ENCODE measurements at regions not wholly inside any gene's neighbourhood (a gene's known extent, or its start where the extent isn't known, plus 50 kb on each side); places are given as distances from the start of the nearest gene placed in this dataset.
"Not testable (repeated sequence)": the region's sequence is repeated elsewhere in the genome, so short reads cannot be mapped to it uniquely, and the experiment has no call there.

DNA sequence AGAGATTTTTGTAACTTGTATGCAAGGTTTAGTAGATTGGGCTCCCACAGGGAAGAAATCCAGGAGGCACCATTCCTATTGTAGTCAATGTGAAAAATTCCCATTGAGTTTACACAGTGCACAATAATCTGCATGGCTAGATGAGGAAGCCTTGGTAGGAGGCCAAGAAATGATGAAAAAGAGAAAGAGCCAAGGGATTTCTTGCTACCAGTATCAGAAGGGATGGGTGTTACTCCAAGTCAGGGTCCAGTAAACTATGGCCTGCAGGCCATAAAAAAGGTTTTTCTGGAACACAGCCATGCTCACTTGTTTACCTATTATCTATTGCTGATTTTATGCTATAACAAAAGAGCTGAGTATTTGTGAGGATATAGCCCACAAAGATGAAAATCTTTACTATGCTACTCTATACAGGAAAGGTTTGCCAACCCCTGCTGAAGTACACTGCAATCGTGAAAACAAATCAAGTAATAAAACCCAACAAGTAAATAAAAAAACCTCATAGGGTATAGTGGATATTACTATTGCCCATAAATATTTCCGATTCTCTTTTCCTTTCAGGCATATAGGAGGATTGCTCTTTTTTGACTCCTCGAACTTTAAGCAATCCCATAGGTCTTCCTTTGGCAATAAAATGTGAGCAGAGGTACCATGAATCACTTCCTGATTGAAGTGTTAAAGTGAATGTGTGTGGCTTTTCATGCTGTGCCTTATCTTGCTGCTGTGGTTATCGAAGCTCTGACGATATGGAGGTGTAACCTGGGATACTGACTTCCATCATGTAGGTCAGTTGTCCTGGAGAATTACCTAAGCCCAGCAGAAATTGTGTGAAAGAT is 256.3 kb upstream of the MAGI2 start:
- no peak for DNase-seq

DNA sequence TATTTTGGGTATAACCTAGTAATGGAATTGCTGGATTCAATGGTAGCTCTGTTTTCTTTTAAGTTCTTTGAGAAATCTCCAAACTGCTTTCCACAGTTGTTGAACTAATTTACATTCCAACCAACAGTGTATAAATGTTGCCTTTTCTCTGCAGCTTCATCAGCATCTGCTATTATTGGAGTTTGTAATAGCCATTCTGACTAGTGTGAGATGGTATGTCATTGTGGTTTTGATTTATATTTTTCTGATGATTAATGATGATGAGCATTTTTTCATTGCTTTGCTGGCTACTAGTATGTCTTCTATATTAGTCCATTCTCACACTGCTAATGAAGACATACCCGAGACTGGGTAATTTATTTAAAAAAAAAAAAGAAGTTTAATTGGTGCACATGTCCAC is 248.6 kb upstream of the MAGI2 start:
- no peak for DNase-seq

DNA sequence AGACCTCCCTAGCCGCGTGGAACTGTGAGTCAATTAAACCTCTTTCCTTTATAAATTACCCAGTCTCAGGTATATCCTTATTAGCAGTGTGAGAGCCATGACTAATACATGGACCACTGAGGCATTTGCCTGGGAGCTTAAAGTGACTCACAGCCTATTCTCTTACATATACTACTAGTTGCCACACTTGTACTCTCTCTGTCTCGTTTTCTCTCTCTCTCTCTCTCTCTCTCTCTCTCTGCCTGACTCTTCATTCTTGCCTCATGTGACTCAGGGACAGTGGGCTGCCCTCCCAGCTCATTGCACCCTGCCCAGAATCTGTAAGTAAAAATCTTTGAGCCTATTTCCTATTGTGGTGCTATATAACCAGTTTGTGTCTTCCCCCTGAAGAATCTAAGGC is 238.5 kb upstream of the MAGI2 start:
- no peak for DNase-seq

DNA sequence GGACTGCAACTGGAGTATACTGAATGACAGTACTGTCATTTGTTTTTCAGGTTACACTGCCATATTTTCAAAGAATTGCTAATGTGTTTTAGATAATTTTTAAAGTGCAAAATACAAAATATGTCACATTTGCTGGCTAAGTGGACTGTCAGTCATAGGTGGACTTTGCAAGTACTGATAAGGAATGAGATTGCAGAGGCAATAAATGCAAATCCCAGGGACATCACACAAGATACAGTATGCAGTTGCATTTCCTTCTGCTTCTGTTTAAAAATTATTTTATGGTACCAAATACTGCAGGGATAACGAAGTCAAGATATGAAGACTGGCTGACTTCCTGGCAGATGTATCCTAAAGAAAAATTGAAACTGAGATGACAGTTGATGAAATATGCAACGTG is 237.6 kb upstream of the MAGI2 start:
- DNase-seq = no peak

DNA sequence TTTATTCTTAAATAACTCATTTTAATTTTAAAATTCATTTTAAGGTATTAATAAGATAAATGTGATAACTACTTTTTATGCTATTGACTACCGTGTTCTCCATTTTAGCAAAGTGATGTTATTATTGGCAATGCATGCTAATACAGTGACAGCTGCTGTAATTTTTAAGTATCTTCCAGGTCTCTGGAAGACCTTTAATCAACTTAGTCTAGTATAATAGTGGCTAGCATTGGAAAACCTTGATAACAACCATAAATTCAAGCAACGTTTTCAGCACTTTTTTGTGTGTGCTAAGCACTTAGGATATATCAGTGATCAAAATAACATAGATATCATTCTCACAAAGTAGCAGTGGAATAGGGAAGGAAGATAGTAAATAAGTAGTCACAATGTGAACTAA is 230.9 kb upstream of the MAGI2 start:
- DNase-seq = no peak

DNA sequence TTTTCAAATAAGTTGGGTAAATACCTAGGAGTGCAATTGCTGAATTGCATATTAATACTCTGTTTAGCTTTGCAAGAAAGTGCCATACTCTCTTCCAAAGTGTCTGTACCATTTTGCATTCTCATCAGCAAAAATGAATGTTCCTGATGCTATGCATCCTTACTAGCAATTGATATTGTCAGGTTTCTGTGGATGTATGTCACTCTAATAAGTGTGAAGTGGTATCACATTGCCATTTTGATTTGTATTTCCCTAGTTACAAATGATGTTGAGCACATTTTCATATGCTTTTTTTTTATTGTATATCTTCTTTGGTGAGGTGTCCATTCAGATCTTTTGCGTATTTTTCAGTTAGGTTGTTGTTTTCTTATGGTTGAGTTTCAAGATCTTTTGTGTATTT is 230.4 kb upstream of the MAGI2 start:
- no peak for DNase-seq

DNA sequence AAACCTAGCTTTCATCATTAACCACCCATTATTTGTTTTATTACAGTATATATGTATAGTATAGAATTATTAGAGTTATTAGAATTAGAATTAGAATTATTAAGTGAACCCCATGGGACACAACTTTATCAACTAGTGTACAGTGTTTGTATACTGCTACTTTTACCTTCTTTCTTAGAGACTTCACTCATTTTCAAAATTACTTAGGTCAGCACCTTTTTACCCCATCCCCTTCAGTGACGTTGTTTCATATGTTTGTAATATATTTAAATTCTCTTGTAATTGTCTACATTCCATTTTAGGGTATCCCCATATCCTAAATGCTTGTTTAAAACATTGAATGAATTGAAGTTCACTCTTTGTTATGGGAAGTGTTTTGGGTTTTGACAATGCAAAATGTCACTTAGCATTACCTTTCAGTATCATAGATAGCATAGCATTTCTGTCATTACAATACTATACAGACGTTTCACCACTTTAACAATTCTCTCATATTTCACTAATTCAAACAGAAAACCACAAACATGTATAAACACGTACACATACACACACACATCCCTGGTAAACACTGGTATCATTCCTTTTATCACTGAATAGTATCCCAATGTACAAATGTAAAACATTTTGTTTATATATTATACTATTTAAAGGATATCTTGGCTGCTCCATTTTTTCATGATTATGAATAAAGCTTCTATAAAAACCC is 229.9 kb upstream of the MAGI2 start:
- no peak for DNase-seq

DNA sequence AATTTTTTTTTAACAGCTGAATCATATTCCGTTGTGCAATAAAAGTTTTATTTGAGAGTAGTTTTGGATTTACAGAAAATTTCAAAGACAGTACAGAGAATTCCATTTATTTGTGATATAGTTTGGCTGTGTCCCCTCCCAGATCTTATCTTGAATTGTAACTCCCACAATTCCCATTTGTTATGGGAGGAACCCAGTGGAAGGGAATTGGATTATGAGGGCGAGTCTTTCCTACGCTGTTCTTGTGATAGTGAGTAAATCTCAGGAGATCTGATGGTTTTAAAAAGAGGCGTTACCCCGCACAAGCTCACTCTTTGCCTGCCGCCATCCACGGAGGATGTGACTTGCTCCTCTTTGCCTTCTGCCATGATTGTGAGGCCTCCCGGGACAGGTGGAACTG is 228.0 kb upstream of the MAGI2 start:
- no peak for DNase-seq

DNA sequence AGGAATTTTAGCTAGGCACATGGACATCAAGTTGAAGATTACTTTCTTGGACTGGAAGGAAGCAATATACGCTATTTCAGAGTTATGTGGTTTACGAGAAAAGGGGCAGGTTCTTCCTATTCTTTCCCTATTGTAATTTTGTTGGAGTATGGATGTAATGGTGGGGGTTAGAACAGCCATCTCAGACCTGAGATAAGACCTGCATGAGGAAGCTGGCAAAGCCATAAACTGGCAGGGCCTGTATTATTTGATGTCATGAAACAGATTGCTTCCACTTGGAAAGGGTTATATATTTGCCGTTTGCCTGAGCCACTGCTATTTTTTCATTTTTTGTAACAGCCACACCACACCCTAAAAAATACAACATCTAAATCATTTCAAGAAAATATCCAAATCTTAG is 220.5 kb upstream of the MAGI2 start:
- no peak for DNase-seq

DNA sequence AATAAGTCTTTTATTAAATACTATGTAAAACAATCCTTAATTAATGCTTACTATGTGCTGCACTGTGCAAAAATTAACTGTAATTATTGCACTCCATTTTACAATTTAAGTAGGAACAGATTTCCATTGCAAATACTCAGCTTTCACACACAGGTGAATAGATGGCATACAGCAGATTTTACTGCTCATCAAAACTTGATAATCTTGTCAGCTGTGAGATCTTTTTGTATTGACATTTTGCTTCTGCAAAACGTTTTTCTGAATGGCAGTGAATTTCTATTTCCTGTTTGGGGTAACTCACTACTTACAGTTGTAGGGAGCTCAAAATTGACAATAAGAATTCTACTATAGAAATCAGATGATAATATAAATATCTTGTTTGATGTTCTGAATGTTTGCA is 220.0 kb upstream of the MAGI2 start:
- no peak for DNase-seq

DNA sequence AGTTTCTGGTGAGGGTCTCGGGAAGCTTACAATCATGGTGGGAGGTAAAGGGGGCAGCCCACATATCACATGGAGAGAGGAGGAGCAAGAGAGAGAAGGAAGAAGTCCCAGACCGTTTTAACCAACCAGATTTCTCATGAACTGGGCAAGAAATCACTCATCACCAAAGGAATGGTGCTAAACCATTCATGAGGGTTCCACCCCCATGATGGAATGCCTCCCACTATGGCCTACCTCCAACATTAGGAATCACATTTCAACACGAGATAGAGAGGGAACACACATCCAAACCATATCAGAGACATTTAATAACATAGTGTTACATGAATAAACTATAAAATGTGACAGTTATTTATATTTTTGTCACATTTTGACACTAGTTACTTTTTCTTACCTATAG is 214.8 kb upstream of the MAGI2 start:
- no peak for DNase-seq

DNA sequence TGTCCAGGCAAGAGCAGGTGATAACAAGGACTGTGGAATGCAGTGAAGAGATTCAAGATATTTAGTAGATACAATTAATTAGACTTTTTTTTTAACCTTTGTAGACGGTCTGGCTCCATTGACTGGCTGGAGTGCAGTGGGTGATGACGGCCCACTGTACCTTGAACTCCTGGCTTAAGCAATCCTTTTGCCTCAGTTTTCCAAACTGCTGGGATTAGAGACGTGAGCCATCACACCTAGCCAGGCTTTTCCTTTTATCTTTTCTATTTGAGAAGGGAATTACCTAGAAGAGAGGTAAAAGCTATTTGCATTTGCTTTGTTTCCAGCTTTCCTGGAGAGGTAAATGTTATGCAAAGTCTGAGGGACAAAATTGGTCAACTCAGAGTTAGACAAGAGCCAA is 213.0 kb upstream of the MAGI2 start:
- no peak for DNase-seq

DNA sequence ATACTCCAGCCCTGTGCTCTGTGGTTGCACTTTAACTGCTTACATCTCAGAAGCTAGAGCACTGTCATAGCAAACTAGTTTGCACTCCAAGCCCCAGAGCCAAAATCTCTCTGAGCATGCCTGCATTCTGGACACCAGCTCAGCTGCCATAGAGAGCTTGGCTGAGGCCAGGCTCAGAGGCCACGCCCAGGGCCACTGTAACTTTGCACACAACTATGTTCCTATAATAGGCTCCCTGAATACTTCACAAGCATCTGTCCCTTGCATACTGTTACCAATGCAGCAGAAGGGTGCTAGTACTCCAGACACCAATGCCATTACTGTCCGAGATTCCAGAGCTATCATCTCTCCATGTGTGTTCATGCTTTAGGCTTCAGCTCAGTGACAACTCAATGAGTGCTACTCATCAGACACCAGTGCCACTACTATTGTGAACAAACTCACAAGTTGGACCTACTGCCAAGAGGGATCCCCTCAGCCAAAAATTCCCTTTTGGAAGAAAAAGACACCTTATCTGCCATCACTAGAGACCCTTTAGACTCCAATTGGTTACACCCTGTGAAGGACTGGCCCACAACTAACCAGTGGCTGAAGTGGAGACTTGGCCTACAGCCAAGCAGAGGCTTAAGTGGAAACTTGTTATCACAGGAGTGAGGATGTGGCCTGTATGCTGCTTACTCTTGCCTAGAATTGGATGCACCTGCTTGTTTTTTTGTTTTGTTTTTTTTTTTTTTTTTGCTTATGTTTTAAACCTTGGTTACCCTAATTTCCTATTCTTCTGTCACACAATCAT is 211.6 kb upstream of the MAGI2 start:
- no peak for DNase-seq

DNA sequence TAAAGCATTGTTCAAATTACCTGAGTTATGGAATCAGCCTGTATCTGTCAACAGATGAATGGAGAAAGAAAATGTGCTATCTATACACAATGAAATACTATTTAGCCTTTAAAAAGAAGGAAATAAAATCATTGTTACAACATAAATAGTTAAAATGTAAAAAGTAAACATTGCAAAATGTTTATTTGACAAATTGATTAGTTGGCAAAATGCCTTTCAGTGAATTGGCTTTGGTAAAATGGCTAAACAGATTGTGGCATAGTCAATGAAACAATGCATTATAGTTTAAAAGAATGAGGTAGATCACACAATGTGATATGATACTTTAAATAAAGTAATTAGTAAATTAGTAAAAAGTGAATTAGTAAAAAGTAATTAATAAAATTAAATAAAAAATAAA is 204.8 kb upstream of the MAGI2 start:
- no peak for DNase-seq

DNA sequence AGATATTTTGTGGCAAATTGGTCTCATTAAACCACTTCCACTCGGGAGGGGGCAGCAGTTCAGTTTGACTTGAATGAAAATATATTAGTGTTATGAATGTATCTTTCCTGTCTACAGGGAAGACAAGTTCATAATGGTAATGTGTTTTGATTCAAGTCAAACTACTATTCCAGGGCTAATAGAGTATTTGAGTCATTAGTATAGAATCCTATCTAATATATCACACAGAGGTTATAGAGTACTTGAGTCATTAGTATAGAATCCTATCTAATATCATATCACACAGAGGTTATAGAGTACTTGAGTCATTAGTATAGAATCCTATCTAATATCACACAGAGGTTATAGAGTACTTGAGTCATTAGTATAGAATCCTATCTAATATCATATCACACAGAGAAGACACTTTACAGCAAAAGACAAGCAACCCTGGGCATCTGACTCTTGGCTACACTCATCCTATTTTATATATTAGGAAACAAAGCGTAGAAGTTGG is 199.7 kb upstream of the MAGI2 start:
- no peak for DNase-seq

DNA sequence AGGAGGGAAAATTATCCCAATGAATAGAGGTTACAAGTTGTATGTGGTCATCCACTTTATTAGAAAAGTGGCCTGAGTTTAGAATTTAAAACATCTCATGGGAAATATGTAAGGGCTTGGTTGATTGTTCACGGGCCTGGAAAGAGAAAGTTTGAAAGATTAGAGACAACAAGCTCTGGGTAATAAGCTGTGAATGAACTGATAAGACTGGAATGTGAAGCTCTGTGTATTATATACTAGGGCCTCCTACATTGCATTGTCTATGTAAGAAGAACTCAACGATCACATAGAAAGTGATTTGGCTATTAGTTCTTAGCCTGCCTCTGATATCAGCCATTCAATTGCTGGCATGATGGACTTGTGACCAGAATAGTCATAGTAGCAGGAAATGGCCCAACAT is 199.2 kb upstream of the MAGI2 start:
- DNase-seq = no peak

DNA sequence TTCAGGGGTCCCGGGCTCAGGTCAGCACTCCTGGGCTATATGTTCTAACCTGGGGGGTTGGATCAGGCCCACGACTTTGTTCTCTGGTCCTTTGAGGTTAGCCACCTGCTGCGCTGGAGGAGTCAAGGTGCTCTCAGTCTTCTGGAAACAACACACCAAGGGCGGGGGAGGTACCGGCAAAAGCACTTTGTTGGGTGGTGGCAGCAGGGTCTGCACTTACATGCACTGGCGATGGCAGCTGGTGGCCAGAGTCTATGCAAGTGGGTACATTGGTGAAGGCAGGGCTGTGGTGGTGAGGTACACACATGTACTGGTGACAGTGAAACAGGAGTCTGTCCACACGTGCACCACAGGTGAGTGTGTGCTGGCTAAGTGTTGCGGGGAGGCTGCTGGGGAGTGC is 194.2 kb upstream of the MAGI2 start:
- no peak for DNase-seq

DNA sequence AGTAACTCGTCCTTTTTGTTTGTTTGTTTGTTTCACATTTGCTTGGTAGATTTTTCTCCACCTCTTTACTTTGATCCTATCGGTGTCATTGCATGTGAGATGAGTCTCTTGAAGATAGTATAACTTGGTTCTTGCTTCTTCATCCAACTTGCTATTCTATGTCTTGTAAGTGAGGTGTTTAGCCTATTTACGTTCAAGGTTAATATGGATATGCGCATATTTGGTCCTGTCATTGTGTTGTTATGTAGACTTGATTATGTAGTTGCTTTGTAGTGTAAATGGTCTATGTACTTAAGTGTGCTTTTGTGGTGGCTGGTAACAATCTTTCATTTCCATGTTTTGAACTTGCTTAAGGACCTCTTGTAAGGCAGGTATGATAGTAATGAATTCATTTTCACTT is 192.8 kb upstream of the MAGI2 start:
- no peak for DNase-seq

DNA sequence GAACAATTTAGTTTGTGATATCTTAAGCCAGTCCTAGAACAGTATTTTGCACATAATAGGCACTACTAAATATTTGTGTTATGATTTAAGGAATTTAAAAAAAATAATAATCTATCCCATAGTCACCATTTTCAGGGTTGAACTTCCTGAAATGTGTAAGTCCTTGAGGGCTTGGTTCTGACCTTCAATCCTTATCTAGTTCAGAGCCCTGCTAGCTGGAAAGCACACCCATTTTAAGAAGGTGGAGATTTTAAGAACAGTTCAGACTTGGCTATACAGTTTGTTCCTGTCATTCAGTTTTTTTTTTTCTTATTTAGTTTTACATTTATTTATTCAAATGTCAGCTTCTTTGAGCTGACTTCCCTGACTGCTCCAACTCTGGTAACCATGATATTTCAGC is 183.4 kb upstream of the MAGI2 start:
- no peak for DNase-seq

DNA sequence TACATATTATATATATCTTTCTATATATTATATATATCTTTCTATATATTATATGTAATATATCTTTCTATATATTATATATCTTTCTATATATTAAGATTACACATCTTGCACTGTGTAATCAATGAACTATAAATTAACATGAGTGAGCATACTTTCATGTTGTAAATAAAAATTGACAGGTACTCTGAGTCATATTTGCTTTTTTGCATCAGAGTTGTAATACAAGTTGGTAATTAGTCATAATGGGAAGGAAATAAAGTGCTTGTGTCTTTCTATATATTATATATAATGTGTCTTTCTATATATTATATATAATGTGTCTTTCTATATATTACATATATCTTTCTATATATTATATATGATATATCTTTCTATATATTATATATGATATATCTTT is 172.5 kb upstream of the MAGI2 start:
- DNase-seq = not testable (repeated sequence)

DNA sequence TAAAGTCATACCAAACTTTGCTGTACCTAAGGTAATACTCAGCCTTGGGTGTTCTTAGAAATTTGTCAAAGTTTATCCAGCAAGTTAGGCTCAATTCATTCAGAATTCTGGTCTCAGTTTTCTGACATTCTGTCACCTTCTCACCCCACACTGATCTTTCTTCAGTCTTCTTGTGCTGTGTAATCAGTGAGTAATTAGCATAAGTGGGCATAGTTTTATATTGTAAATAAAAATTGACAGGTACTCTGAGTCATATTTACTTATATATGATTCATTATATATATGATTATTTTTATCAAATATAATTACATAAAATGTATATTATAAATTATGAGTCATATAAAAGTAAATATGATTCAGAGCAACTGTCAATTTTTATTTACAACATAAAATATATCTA is 170.9 kb upstream of the MAGI2 start:
- DNase-seq = no peak

DNA sequence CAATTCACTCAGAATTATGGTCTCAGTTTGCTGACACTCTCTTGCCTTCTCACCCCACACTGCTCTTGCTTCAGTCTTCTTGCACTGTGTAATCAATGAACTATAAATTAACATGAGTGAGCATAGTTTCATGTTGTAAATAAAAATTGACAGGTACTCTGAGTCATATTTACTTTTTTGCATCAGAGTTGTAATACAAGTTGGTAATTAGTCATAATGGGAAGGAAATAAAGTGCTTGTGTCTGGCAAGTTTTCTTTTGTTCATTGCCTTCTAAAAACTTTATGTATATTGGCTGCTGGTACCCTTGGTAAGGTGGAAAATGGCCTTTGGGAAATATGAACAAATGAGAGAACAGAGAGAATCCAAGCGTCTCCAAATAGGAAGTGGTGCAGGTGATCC is 169.3 kb upstream of the MAGI2 start:
- no peak for DNase-seq

DNA sequence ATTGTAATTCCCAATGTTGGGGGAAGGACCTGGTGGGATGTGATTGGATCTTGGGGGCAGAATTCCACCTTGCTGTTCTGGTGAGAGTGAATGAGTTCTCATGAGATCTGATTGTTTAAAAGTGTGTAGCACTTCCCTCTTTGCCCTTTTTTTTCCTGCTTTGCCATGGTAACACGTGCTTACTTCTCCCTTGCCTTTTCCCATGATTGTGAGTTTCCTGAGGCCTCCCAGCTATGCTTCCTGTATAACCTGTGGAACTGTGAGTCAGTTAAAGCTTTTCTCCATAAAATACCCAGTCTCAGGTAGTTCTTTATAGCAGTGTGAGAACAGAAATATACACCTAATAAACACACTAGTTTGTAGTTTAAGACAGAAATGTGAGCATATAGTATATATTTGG is 166.8 kb upstream of the MAGI2 start:
- no peak for DNase-seq

DNA sequence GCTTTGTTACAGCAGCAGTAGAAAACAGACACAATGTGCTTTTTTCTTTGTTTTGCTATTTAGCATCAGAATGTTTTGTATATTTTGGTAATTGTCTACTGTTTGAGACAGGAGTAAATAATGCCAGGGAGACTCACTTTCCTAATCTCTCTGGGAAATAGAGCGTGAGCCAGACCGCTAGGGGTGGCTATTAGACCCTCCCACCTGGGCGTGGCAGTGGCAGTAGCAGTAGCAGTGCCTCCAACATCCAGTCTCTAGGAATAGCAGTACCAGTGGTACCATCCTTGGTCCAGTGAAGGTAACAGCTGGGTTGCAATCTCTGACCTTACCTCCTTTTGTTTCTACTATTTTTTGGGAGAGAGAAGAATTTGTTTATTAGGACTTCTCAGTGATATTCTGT is 165.7 kb upstream of the MAGI2 start:
- DNase-seq = no peak
